SU-DHL-6 (cell line): ENCODE measurements at regions not wholly inside any gene's neighbourhood (a gene's known extent, or its start where the extent isn't known, plus 50 kb on each side); places are given as distances from the start of the nearest gene placed in this dataset.
A peak's percentile ranks its signal among the peaks of the same experiment; 100 is the strongest.

Source experiments
- H2AFZ ChIP-seq: fragments of 200-600 bp; sonication (generic); 2 replicates; pipeline ENCODE4 v1.6.1; 2014; ENCODE audit warnings: low read depth, mild to moderate bottlenecking, moderate library complexity, mixed read lengths, antibody characterized with exemption, low read length; ENCODE audit not compliant: severe bottlenecking
- H3F3A ChIP-seq: fragments of 200-600 bp; shearing (Covaris generic); 2 replicates; pipeline ENCODE4 v1.6.0; 2016; ENCODE audit warnings: antibody characterized with exemption, mild to moderate bottlenecking; ENCODE audit not compliant: insufficient read depth
- H3K27ac ChIP-seq: fragments of 200-600 bp; sonication (generic); 2 replicates; pipeline ENCODE4 v1.5.1; 2016; ENCODE audit warnings: low read depth, mild to moderate bottlenecking, low read length, moderate library complexity, mixed read lengths
- H3K27me3 ChIP-seq: fragments of 200-600 bp; sonication (generic), shearing (Covaris generic); 2 replicates; pipeline ENCODE4 v1.6.0; 2014; ENCODE audit warnings: mild to moderate bottlenecking, low read length
- H3K36me3 ChIP-seq: fragments of 200-600 bp; sonication (generic); 2 replicates; pipeline ENCODE4 v1.6.1; 2014; ENCODE audit warnings: mild to moderate bottlenecking, low read length, mixed read lengths
- H3K4me2 ChIP-seq: fragments of 300-600, 200-600 bp; shearing (Covaris generic), sonication (generic); 2 replicates; pipeline ENCODE4 v1.6.0; 2014; ENCODE audit warnings: low read length, low read depth, mild to moderate bottlenecking; ENCODE audit not compliant: poor library complexity, severe bottlenecking
- H3K4me3 ChIP-seq: fragments of 200-600 bp; sonication (generic); 2 replicates; pipeline ENCODE4 v1.5.1; 2014; ENCODE audit warnings: antibody characterized with exemption, low read length, mild to moderate bottlenecking, mixed read lengths; ENCODE audit not compliant: insufficient read depth, poor library complexity, severe bottlenecking
- H3K79me2 ChIP-seq: fragments of 200-600 bp; sonication (generic); 2 replicates; pipeline ENCODE4 v1.6.1; 2014; ENCODE audit warnings: mild to moderate bottlenecking, low read length, moderate library complexity; ENCODE audit not compliant: insufficient read depth
- H3K9ac ChIP-seq: fragments of 200-600 bp; sonication (generic); 2 replicates; pipeline ENCODE4 v1.7.0; 2014; ENCODE audit warnings: mild to moderate bottlenecking, low read length
- H3K9me2 ChIP-seq: fragments of 200-600 bp; sonication (generic); replicated peaks from 2 replicates; pipeline ENCODE4 v1.6.1; 2014; ENCODE audit warnings: low read length; ENCODE audit not compliant: insufficient read depth
- H3K9me3 ChIP-seq: fragments of 200-600 bp; sonication (generic); 2 replicates; pipeline ENCODE4 v1.6.1; 2014; ENCODE audit warnings: low read length, mixed read lengths; ENCODE audit not compliant: insufficient read depth
- H4K20me1 ChIP-seq: fragments of 200-600 bp; sonication (generic); 2 replicates; pipeline ENCODE4 v1.6.1; 2014; ENCODE audit warnings: low read depth, mild to moderate bottlenecking, antibody characterized with exemption, low read length, moderate library complexity, mixed read lengths
- EZH2phosphoT487 ChIP-seq: fragments of 200-600 bp; sonication (generic), shearing (Covaris generic); conservative IDR thresholded peaks from 2 replicates; pipeline ENCODE4 v1.6.1; 2018; ENCODE audit warnings: mild to moderate bottlenecking, antibody characterized with exemption, low read length, moderate library complexity, mixed read lengths
- TF ChIP-seq, protein P1 (sequence below): fragments of 200-600 bp; sonication (generic); IDR thresholded peaks from one replicate; pipeline ENCODE4 v1.5.1; 2017; ENCODE audit warnings: antibody characterized with exemption, mild to moderate bottlenecking, low read length, moderate library complexity; ENCODE audit not compliant: insufficient read depth, poor library complexity, severe bottlenecking

GRCh38 chr4:175290401-175290800 is 372.2 kb downstream of the ADAM29 start:
- Histone ChIP-seq H3K9me2 (no peaks in the 10 kb centered on the region), H3K4me2 (no peak overlapping the region), H3K4me3 (no peak overlapping the region), H3K9ac (no peak overlapping the region), H4K20me1 (no peaks in the 10 kb centered on the region), H3K27ac (no peak overlapping the region), H2AFZ (no peak overlapping the region), H3K79me2 (no peaks in the 10 kb centered on the region), H3K27me3 (no peaks in the 10 kb centered on the region), H3K9me3 (no peaks in the 10 kb centered on the region), H3F3A (peaks cover 4% of the 10 kb centered on the region; the same call in 1 of the 2 replicates), H3K36me3 (no peaks in the 10 kb centered on the region)
- TF ChIP-seq EZH2phosphoT487: no peak
- TF ChIP-seq, protein P1, sequence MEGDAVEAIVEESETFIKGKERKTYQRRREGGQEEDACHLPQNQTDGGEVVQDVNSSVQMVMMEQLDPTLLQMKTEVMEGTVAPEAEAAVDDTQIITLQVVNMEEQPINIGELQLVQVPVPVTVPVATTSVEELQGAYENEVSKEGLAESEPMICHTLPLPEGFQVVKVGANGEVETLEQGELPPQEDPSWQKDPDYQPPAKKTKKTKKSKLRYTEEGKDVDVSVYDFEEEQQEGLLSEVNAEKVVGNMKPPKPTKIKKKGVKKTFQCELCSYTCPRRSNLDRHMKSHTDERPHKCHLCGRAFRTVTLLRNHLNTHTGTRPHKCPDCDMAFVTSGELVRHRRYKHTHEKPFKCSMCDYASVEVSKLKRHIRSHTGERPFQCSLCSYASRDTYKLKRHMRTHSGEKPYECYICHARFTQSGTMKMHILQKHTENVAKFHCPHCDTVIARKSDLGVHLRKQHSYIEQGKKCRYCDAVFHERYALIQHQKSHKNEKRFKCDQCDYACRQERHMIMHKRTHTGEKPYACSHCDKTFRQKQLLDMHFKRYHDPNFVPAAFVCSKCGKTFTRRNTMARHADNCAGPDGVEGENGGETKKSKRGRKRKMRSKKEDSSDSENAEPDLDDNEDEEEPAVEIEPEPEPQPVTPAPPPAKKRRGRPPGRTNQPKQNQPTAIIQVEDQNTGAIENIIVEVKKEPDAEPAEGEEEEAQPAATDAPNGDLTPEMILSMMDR: no peak

- Histone ChIP-seq H3K9me3 (no peaks in the 10 kb centered on the region), H4K20me1 (no peaks in the 10 kb centered on the region), H3K36me3 (no peaks in the 10 kb centered on the region), H3F3A (peaks cover 4% of the 10 kb centered on the region; the same call in 1 of the 2 replicates), H3K27me3 (no peaks in the 10 kb centered on the region), H3K9ac (no peak overlapping the region), H2AFZ (peak overlapping the region; percentile 52), H3K9me2 (no peaks in the 10 kb centered on the region), H3K27ac (no peak overlapping the region), H3K4me3 (no peak overlapping the region), H3K4me2 (no peak overlapping the region), H3K79me2 (no peaks in the 10 kb centered on the region)
- TF ChIP-seq EZH2phosphoT487: no peak
- TF ChIP-seq, protein P1: no peak
Measured at GRCh38 chr4:175297965-175298565, 379.9 kb downstream of the ADAM29 start.

DNA sequence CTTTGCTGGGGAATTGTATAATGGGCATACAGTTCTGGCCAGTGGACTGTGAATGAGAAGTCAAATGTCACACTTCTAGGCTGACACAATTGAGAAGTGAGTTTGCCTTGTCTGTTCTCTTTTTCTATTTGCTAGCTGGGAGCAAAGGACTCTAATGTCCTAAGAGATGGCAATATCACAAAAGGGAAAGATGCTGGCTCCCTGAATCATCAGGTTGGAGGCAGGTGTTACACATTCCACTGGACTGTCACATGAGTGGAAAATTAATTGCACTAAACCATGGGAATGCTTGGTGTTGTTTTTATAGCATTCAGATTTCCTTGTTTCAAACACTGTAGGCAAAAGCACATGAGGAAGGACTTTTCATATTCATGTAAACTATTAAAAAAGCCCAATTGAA is 388.3 kb downstream of the ADAM29 start:
- H3K4me3 ChIP-seq: no peak overlapping the region
- H3K4me2 ChIP-seq: no peak overlapping the region
- H3K27ac ChIP-seq: no peak overlapping the region
- no peaks in the 10 kb centered on the region for H3K9me2 ChIP-seq
- H2AFZ ChIP-seq: no peak overlapping the region
- no peak overlapping the region for H3K9ac ChIP-seq
- TF ChIP-seq, protein P1: no peak
- no peak for TF ChIP-seq EZH2phosphoT487
- no peaks in the 10 kb centered on the region for H3K27me3 ChIP-seq
- no peaks in the 10 kb centered on the region for H4K20me1 ChIP-seq
- H3K36me3 ChIP-seq: no peaks in the 10 kb centered on the region
- no peaks in the 10 kb centered on the region for H3K79me2 ChIP-seq
- H3F3A ChIP-seq: no peaks in the 10 kb centered on the region
- no peaks in the 10 kb centered on the region for H3K9me3 ChIP-seq
